RPMI8226 (cell line): ENCODE measurements at regions not wholly inside any gene's neighbourhood (a gene's known extent, or its start where the extent isn't known, plus 50 kb on each side); places are given as distances from the start of the nearest gene placed in this dataset.
"Not testable (repeated sequence)": the region's sequence is repeated elsewhere in the genome, so short reads cannot be mapped to it uniquely, and the experiment has no call there.

Experiments
- DNase-seq: peaks from one replicate; pipeline ENCODE4 v3.0.0-alpha.2; 2015

DNA sequence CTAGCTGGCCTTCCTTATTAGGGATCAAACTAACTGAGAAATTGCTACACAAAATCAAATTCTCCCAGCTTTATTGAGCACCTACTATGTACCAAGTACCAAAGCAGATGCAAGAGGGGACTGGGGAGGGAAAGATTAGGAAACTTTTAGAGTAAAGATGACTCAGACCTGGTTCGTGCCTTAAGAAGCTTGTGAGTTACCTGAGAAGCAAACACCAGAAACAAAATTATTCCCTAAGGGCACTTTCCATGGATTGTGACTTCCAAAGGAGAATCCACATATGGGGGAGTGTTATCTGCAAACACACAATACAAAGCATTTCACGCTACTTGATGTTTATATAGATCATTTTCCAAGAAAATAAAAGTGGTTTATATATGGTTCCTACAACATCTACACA, 326.9 kb upstream of the HNRNPA3 start:
- no peak for DNase-seq

- DNase-seq = no peak
Measured at GRCh38 chr2:176891105-176891504, 321.5 kb upstream of the HNRNPA3 start.

GRCh38 chr2:176891857-176892256, 320.7 kb upstream of the HNRNPA3 start:
- DNase-seq = no peak

DNA sequence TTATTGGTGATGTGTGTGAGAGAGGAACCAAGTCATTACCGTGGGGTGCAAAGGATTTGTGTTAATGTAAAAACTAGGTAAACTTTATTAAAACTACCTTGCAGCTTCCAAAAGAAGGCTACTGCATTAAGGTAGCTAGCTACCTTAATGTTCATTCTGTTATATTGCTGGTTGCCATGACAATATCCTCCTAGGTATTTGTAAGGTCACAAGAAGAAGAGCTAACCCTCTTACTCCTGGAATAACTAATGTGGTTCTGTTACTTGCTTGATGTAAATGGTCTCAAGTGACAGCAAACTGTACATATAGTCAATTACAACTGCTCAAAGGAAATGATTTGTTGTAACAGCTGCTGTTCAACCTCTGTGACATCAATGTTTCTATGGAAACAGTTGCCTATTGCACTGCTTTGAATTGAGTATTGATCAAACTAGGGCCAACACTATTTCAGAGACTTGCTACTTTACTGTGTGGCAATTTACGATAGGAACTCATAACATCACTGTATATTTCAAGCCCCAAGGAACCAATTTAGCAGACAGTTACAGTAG, 319.8 kb upstream of the HNRNPA3 start:
- no peak for DNase-seq

DNA sequence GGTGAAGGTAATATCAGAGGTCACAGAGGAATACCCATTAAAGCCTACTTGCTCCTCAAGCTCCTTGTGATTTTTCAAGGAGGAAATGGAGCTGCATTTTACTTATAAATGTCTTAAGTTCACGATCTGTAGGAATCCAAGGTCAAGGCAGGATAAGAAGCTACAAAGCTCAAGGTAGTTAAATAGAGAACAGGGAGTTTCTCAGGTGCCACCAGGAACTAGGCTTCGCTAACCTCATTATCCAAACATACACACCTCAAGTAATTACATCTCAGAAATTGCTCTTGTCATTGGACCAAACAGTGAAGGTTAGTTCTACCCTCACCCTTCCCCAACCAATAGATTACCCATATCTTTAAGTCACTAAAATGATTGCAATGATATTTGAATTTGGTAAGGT, 317.4 kb upstream of the HNRNPA3 start:
- no peak for DNase-seq

- DNase-seq = no peak
Measured at GRCh38 chr2:176902454-176902853, 310.1 kb upstream of the HNRNPA3 start.

GRCh38 chr2:176904053-176904452, 308.5 kb upstream of the HNRNPA3 start:
- DNase-seq = not testable (repeated sequence)

GRCh38 chr2:176907341-176907740, 305.3 kb upstream of the HNRNPA3 start:
- DNase-seq = no peak

GRCh38 chr2:176910828-176911227, 301.8 kb upstream of the HNRNPA3 start:
- no peak for DNase-seq

GRCh38 chr2:176913955-176914354, 298.6 kb upstream of the HNRNPA3 start:
- DNase-seq = no peak

DNA sequence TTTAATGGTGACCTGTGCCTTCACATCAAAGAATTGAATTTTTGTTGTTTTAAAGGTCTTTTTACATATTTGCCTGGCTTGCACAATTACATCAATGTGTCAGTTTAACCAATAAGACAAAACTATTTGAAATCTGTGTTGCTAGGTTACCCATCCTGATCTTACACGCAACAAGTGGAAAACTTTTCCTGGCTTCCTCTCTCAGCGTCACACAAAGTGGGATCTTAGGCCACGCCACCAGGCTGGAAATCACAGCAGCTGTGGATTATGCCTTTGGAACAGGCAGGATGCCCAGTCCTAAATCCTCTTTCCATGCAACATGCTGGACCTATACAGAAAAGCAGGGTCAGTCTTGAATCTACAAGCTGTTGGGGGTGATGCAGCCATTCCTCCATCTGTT, 298.2 kb upstream of the HNRNPA3 start:
- DNase-seq = no peak

- DNase-seq = not testable (repeated sequence)
Measured at GRCh38 chr2:176922545-176922944, 290.0 kb upstream of the HNRNPA3 start.

- no peak for DNase-seq
Measured at GRCh38 chr2:176923205-176923604, 289.4 kb upstream of the HNRNPA3 start.

DNA sequence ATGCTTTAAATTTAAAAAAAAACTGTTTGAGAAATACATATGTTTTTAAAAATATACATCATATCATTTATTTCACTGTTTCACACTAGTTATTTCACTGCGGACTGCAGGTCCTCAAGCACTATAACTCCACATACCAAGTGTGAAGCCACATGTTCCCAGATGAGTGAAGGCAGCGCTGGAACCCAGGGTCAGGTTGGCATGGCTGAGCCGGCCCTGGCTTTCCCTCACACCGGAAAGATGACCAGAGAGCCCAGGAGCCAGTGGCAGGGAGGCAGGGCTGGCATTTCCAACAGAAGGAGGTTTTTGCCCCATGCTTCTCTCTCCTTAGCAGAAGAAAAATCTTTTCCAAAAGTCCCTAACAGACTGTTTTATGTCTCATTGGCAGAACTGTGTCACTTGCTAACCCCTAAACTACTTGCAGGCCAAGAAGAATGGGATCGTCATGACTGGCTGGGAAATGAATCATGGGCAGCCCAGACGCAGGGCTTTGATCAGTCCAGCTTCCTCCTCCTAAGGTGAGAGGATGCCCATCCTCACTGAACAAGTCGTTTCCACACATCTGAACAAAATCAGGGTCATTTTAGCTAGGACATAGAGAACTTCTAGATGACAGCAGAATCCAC, 287.6 kb upstream of the HNRNPA3 start:
- no peak for DNase-seq

DNA sequence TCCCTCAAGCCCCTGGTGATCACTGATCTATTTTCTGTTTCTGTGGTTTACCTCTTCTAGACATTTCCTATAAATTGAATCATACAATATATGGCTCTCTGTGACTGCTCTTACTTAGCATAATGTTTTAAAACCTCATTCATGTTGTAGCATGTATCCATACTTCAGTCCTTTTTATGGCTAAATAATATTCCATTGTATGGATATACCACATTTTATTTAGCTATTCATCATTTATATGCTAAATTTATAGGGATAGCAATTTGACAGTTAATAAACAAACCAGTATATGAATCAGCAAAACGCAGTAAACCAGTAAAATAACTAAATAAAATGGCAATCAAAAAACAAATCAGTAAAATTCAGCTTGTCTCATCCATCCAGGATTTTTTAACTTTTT, 286.1 kb upstream of the HNRNPA3 start:
- no peak for DNase-seq

DNA sequence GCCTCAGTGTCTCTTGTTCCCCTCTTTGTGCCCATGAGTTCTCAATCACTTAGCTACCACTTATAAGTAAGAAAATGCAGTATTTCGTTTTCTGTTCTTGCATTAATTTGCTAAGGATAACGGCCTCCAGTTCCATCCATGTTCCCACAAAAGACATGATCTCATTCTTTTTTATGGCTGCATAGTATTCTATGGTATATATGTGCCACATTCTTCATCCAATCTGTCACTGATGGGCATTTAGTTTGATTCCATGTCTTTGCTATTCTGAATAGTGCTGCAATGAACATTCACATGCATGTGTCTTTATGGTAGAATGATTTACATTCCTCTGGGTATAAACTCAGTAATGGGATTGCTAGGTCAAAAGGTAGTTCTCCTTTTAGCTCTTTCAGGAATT, 283.2 kb upstream of the HNRNPA3 start:
- not testable (repeated sequence) for DNase-seq

GRCh38 chr2:176931588-176932563, 280.7 kb upstream of the HNRNPA3 start:
- peak; percentile 41 for DNase-seq

GRCh38 chr2:176934131-176934530, 278.5 kb upstream of the HNRNPA3 start:
- DNase-seq = no peak

DNA sequence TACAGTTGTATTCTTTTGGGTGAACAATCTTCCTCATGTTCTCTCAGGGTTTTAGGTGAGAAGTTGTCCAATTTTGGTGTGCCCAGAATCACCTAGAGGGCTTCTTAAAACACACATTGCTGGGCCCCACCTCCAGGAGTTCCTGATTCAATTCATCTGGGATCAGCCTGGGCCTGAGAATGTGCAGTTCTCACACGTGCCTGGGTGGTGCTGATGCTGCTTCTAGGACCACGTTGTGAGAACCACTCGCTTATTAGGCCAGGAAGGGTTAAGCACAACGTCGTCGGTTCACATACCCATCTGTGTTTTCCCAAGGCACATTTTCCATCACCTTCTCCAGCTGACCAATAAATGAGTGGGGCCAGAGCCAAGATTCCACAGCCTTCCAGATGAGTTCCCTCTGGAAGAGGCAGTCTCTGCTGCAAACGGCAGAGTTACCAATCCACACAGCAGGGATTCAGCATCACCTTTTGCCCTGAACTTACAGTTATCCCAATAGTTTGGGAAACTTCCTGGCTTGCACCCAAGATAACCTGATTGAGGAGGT, 277.7 kb upstream of the HNRNPA3 start:
- DNase-seq = no peak

DNA sequence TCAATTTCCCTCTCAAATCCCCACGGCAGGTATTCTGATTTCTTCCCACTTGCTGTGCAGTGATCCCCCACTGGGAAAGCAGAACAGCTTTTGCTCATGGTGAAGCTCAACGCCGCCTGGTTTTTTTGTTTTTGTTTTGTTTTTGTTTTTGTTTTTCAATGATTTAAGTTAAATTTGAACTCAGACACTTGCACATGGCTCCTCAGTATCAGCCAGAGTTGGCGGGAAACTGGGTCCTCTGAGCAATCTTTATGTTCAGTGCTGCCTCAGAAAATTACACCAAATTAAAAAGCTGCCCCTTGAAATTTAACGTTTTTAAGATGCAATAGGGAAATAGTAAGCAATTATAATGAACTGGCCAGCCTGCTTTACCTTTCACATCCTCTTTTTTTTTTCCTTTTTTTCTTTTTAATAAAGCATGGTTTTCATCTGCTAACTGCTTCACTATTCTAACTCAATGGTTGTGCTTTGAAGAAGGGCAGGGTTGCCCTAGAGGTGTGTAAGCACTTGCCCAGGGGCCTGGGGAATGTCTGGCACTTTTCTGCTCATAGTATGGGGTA, 277.0 kb upstream of the HNRNPA3 start:
- DNase-seq = no peak

GRCh38 chr2:176936410-176936809, 276.2 kb upstream of the HNRNPA3 start:
- DNase-seq = no peak

- no peak for DNase-seq
Measured at GRCh38 chr2:176944998-176945397, 267.6 kb upstream of the HNRNPA3 start.

DNA sequence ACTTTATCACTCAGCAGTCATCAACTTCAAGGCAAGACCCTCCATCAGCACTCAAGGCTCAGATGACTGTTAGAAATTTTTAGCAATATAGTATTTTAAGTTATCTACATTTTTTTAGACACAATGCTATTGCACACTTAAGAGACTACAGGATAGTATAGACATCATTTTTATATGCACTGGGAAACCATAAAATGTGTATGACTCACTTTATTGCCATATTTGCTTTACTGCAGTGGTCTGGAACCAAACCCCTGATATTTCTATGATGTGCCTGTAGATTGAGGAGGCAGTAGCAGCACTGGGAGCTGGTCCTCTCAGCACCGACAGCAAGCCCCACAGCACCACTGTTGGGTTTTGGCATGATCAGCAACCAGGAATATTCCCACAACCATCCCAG, 264.8 kb upstream of the HNRNPA3 start:
- DNase-seq = no peak
